MM.1S (cell line): ENCODE measurements at regions not wholly inside any gene's neighbourhood (a gene's known extent, or its start where the extent isn't known, plus 50 kb on each side); places are given as distances from the start of the nearest gene placed in this dataset.

Experiments used
- DNase-seq: peaks from one replicate; pipeline ENCODE4 v3.0.0-alpha.2; 2015
- H2AFZ ChIP-seq: fragments of 300-600 bp; sonication (generic); 2 replicates; pipeline ENCODE4 v1.6.0; 2016; ENCODE audit warnings: antibody characterized with exemption, low read length
- H3F3A ChIP-seq: fragments of 300-600 bp; sonication (generic); 2 replicates; pipeline ENCODE4 v1.6.1; 2016; ENCODE audit warnings: mild to moderate bottlenecking, antibody characterized with exemption, low read length, moderate library complexity, mixed read lengths; ENCODE audit not compliant: insufficient read depth
- H3K27ac ChIP-seq: fragments of 300-600 bp; sonication (generic); 2 replicates; pipeline ENCODE4 v1.5.1; 2016; ENCODE audit warnings: mild to moderate bottlenecking, low read length
- H3K27me3 ChIP-seq: fragments of 300-600 bp; sonication (generic); replicated peaks from 2 replicates; pipeline ENCODE4 v1.6.0; 2016; ENCODE audit warnings: low read length; ENCODE audit not compliant: insufficient read depth
- H3K36me3 ChIP-seq: fragments of 300-600 bp; sonication (generic); replicated peaks from 2 replicates; pipeline ENCODE4 v1.6.1; 2016; ENCODE audit warnings: mild to moderate bottlenecking, low read length, mixed read lengths; ENCODE audit not compliant: insufficient read depth
- H3K4me1 ChIP-seq: fragments of 300-600 bp; sonication (generic); 2 replicates; pipeline ENCODE4 v1.6.1; 2016; ENCODE audit warnings: low read length, mixed read lengths
- H3K4me2 ChIP-seq: fragments of 300-600 bp; sonication (generic); 2 replicates; pipeline ENCODE4 v1.6.0; 2016; ENCODE audit warnings: low read depth, low read length
- H3K4me3 ChIP-seq: fragments of 300-600 bp; sonication (generic); 2 replicates; pipeline ENCODE4 v1.5.1; 2016; ENCODE audit warnings: low read length, mixed read lengths
- H3K79me2 ChIP-seq: fragments of 300-600 bp; sonication (generic); 2 replicates; pipeline ENCODE4 v1.6.1; 2016; ENCODE audit warnings: mixed run types, low read length, mixed read lengths
- H3K9ac ChIP-seq: fragments of 300-600 bp; sonication (generic); 2 replicates; pipeline ENCODE4 v1.6.1; 2016; ENCODE audit warnings: low read length, mixed read lengths
- H3K9me2 ChIP-seq: fragments of 300-600 bp; sonication (generic); replicated peaks from 2 replicates; pipeline ENCODE4 v1.6.1; 2016; ENCODE audit warnings: mild to moderate bottlenecking, low read length, mixed read lengths; ENCODE audit not compliant: insufficient read depth
- H3K9me3 ChIP-seq: fragments of 300-600 bp; sonication (generic); replicated peaks from 2 replicates; pipeline ENCODE4 v1.6.1; 2016; ENCODE audit warnings: mild to moderate bottlenecking, low read length, mixed read lengths; ENCODE audit not compliant: insufficient read depth
- H4K20me1 ChIP-seq: fragments of 300-600 bp; sonication (generic); 2 replicates; pipeline ENCODE4 v1.6.1; 2016; ENCODE audit warnings: mild to moderate bottlenecking, low read length, moderate library complexity, mixed read lengths; ENCODE audit not compliant: insufficient read depth
- CTCF ChIP-seq: fragments of 300-600 bp; sonication (generic); IDR thresholded peaks from 2 replicates; pipeline ENCODE4 v1.5.1; 2016; ENCODE audit warnings: antibody characterized with exemption, low read length, mixed read lengths
- EZH2 ChIP-seq: fragments of 300-600 bp; sonication (generic); optimal IDR thresholded peaks from 2 replicates; pipeline ENCODE3; 2017; ENCODE audit warnings: low read depth, mild to moderate bottlenecking, antibody characterized with exemption, low read length, mixed read lengths
- EZH2phosphoT487 ChIP-seq: fragments of 300-600 bp; sonication (generic); IDR thresholded peaks from 2 replicates; pipeline ENCODE4 v1.6.1; 2018; ENCODE audit warnings: antibody characterized with exemption, low read length

GRCh38 chr5:18990852-18991251 is 997.1 kb downstream of the CDH18 start:
- Histone ChIP-seq H3K36me3 (no peaks in the 10 kb centered on the region), H3K9me2 (no peaks in the 10 kb centered on the region)

GRCh38 chr5:18992264-18992663 is 995.7 kb downstream of the CDH18 start:
- H3K4me2 ChIP-seq, result no peak overlapping the region
- no peak overlapping the region for H3K9ac ChIP-seq
- DNase-seq, result no peak
- H3F3A ChIP-seq, result no peaks in the 10 kb centered on the region
- H3K36me3 ChIP-seq, result no peaks in the 10 kb centered on the region
- no peaks in the 10 kb centered on the region for H3K27me3 ChIP-seq
- TF ChIP-seq CTCF (no peak), EZH2 (no peak), EZH2phosphoT487 (no peak)
- H3K4me3 ChIP-seq, result no peak overlapping the region
- H2AFZ ChIP-seq, result no peak overlapping the region
- no peaks in the 10 kb centered on the region for H3K9me2 ChIP-seq
- H3K79me2 ChIP-seq, result no peaks in the 10 kb centered on the region
- no peaks in the 10 kb centered on the region for H3K9me3 ChIP-seq
- H3K27ac ChIP-seq, result no peak overlapping the region
- H4K20me1 ChIP-seq, result no peaks in the 10 kb centered on the region
- no peaks in the 10 kb centered on the region for H3K4me1 ChIP-seq

More at GRCh38 chr5:18990852-18991251, 997.1 kb downstream of the CDH18 start:
- Histone ChIP-seq H3K79me2 (no peaks in the 10 kb centered on the region), H3K4me1 (no peaks in the 10 kb centered on the region), H3K4me3 (no peak overlapping the region), H3K9me3 (no peaks in the 10 kb centered on the region), H3K27me3 (no peaks in the 10 kb centered on the region), H3F3A (no peaks in the 10 kb centered on the region), H3K4me2 (no peak overlapping the region), H2AFZ (no peak overlapping the region), H4K20me1 (no peaks in the 10 kb centered on the region), H3K9ac (no peak overlapping the region), H3K27ac (no peak overlapping the region)
- no peak for TF ChIP-seq EZH2phosphoT487
- no peak for TF ChIP-seq CTCF
- TF ChIP-seq EZH2, result no peak
- no peak for DNase-seq

- no peak overlapping the region for H3K4me2 ChIP-seq
- no peaks in the 10 kb centered on the region for H3F3A ChIP-seq
- no peaks in the 10 kb centered on the region for H3K79me2 ChIP-seq
- no peak overlapping the region for H3K27ac ChIP-seq
- no peak for DNase-seq
- no peaks in the 10 kb centered on the region for H3K9me2 ChIP-seq
- H3K4me3 ChIP-seq, result no peak overlapping the region
- no peak overlapping the region for H2AFZ ChIP-seq
- H3K27me3 ChIP-seq, result no peaks in the 10 kb centered on the region
- H3K4me1 ChIP-seq, result no peaks in the 10 kb centered on the region
- no peaks in the 10 kb centered on the region for H3K9me3 ChIP-seq
- no peaks in the 10 kb centered on the region for H4K20me1 ChIP-seq
- TF ChIP-seq EZH2 (no peak), CTCF (no peak), EZH2phosphoT487 (no peak)
- no peaks in the 10 kb centered on the region for H3K36me3 ChIP-seq
- no peak overlapping the region for H3K9ac ChIP-seq
Observed at GRCh38 chr5:18999478-18999877, 988.5 kb downstream of the CDH18 start.
